Activated effector memory CD4-positive, alpha-beta T cell treated with Interleukin-2 at 50 U/mL for 16 hours (primary cell): ENCODE measurements at regions not wholly inside any gene's neighbourhood (a gene's known extent, or its start where the extent isn't known, plus 50 kb on each side); places are given as distances from the start of the nearest gene placed in this dataset.
"Not testable (repeated sequence)": the region's sequence is repeated elsewhere in the genome, so short reads cannot be mapped to it uniquely, and the experiment has no call there.

Experiments used
- DNase-seq: peaks from one replicate; pipeline ENCODE4 v3.0.0-alpha.2; 2020

DNA sequence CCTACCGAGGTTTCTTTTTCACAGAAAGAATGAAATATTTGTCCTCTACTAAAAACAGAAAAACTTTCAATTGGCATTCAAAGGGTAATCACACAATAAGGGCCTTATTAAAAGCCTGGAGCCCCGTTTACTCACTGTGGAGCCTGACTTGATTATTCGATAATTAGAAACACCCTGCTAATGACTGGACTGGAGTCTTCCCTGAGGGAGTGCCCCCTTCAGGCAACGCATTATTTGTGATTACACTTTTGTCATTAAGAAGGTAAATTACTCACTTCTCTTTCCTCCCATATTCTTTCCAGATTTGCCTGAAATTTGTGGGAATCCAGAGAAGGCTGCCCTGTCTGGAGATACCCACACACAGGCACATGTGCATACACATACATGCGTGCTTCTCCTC, 444.2 kb upstream of the NPVF start:
- no peak for DNase-seq

GRCh38 chr7:25675789-25676474, 447.6 kb upstream of the NPVF start:
- no peak for DNase-seq

- no peak for DNase-seq
Measured at GRCh38 chr7:25677595-25677994, 449.3 kb upstream of the NPVF start.

DNA sequence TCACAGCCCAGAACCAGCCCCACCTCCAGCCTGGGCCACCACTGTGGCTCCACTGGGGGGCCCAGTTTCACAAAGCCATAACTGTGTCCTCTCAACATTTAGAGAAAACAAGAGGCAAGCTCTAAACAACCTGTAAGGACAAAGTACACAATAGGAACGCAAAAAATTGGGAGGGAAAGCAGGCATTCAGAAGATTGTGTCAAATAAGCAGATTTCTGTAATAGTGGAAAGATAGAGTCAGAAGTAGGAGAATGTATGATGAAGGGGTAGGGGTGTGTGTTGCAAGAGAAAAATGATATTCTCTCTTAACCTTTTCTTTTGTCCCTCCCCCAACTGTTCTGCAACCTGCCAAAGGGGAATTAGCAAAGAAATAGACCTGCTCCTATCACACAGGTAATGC, 449.9 kb upstream of the NPVF start:
- no peak for DNase-seq

GRCh38 chr7:25680636-25681035, 452.4 kb upstream of the NPVF start:
- no peak for DNase-seq

GRCh38 chr7:25684360-25684759, 456.1 kb upstream of the NPVF start:
- no peak for DNase-seq

- DNase-seq = no peak
Measured at GRCh38 chr7:25686493-25686892, 458.2 kb upstream of the NPVF start.

- no peak for DNase-seq
Measured at GRCh38 chr7:25694211-25694610, 457.8 kb upstream of the NFE2L3 start.

DNA sequence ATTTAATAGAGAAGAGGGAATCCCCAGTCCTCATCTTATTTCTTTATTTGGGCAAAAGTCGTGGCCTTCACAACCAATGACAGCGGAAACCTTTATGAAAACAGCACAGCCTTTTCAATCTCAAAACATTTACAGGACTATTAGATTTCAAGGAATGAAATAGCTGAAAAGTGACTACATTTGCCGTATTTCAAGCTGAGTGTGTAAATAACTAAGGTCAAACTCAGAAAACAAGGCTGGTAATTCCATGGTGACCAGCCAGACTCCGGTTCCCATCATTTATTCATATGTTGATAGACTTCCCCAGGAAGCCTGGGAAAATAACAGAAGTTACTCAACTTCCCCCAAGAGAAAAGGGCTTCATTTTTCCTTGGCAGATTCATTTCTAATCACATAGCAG, 457.3 kb upstream of the NFE2L3 start:
- DNase-seq = no peak

DNA sequence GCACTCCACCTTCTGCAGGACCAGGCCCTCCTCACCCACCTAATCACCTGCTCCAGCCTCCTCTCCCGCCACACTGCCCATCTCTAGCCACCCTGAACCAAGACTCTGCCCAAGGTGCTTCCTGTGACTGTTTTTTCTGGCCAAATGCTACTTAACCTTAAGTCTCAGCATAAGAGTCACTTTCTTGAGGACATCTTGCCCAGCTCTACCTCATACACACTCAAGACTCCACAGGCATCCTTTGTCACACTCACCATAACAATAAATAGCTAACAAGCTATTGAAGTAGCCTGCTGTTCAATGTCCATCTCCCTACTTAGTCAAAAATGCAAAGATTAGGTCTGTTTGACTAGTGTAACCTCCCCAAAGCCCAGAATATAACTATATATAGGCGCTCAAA, 455.4 kb upstream of the NFE2L3 start:
- DNase-seq = no peak

DNA sequence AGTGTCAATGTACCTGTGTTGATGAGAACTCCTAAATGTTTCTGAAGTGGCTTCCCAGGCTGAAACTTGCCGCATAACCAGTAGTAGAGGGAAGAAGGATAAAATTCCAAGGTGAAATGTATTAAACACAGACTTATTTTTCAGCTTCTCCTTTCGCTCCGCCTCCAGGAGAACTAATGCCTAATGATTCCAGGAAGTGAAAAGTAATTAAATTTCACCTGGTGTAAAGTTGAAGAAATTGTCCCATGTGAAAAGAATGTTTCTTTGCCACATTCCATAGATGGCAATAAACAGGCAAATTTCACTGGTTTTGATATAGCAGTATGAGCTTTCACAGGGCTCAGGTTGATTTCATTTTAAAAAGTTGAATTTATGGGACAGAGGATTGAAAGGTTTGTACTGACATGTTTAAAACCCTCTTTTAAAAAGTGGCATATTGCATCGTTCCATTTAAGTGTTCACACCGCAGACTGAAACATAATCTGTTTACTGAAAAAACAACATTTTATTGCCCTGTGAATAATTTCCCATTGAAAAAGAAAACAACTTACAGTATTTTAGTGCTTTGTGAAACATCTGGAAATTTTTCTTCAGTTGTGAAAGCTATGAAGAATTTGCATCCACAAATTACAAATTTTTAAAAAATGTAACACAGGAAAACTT, 453.4 kb upstream of the NFE2L3 start:
- no peak for DNase-seq

GRCh38 chr7:25700141-25700540, 451.9 kb upstream of the NFE2L3 start:
- not testable (repeated sequence) for DNase-seq

DNA sequence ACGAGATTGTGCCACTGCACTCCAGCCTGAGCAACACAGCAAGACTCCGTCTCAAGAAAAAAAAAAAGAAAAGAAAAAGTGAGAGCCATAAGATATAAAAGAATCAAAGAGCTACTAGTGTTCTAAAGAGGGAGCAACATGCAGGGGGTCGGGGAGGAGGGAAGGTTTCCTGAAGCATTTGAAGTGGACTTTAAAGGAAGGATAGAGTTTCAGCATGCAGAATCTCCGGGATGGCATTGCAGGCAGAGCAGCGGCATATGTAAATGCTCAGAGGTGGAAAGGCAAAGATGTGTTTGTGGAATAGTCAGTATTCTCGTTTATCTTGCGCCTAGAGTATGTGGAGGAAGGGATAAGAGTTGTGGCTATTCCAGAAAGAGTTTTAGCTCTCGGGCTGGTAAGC, 447.6 kb upstream of the NFE2L3 start:
- no peak for DNase-seq

- DNase-seq = no peak
Measured at GRCh38 chr7:25706764-25707163, 445.2 kb upstream of the NFE2L3 start.

DNA sequence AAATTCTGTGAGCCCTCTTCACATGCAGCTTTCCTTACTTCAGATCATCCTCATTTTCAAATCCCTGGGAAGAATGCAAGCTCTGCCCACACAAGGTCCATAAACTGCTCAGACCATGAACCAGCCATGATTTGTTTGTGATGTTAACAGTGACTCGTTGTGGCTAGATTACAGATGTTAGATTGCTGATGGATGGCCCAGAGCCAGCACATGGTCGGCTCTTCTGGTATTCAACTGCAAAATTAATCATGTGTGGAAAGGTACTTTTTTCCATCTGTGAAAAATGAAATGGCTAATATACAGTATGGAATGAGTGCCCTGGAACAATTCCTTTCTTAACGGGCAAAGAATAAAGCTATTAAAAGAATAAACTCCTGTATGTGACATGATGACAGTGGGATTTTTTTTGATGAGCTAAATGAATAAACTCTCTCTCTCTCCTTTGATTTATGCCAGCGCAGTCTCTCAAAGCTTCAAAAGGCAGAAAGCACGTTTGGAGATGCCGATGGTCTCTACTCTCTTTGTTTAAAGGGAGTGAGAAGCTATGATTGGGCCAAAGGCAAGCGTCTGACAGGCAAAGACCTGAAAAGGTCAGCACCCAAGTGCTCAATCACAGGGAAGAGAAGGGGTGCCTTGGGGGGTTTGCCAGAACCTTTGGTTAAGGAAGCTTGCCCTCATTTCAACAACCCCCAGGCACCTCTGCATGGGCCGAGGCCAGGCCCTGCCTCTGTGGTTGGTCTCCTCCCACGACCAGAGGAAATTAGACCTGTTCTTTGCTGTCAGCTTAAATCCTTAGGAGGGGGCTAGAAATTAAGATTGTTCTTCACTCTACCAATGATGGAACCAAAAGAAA, 444.0 kb upstream of the NFE2L3 start:
- DNase-seq = no peak

- no peak for DNase-seq
Measured at GRCh38 chr7:25710959-25711358, 441.0 kb upstream of the NFE2L3 start.

- no peak for DNase-seq
Measured at GRCh38 chr7:25711940-25712339, 440.1 kb upstream of the NFE2L3 start.

- DNase-seq = no peak
Measured at GRCh38 chr7:25712500-25712899, 439.5 kb upstream of the NFE2L3 start.

- DNase-seq = no peak
Measured at GRCh38 chr7:25714013-25714412, 438.0 kb upstream of the NFE2L3 start.

GRCh38 chr7:25716421-25716820, 435.6 kb upstream of the NFE2L3 start:
- no peak for DNase-seq

- no peak for DNase-seq
Measured at GRCh38 chr7:25718596-25718995, 433.4 kb upstream of the NFE2L3 start.

- DNase-seq = no peak
Measured at GRCh38 chr7:25719190-25719896, 432.7 kb upstream of the NFE2L3 start.

DNA sequence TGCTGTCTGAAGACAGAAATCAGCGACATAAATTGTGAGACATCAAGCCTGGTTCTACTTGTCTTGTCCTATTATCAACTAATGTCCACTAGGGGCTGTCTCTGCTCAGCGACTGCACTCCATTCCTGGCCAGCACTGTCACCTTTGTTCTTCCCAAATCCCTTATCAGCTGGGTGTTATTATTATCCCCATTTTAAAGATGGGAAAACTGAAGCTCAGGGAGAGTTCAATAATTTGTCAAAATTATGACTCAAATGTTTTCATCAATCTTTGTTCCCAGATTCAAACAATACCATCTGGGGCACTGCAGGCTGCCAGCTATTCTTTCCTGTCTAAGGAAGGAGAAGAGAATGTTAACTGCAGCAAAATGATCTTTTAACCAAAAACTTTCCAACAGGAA, 431.6 kb upstream of the NFE2L3 start:
- DNase-seq = no peak
